CD4-positive, alpha-beta T cell treated with Interleukin-17A for 4 hours (primary cell): ENCODE measurements at regions not wholly inside any gene's neighbourhood (a gene's known extent, or its start where the extent isn't known, plus 50 kb on each side); places are given as distances from the start of the nearest gene placed in this dataset.

Source experiments
- DNase-seq: peaks from one replicate; pipeline ENCODE4 v3.0.0-alpha.2; 2020; ENCODE audit warnings: mixed read lengths

DNA sequence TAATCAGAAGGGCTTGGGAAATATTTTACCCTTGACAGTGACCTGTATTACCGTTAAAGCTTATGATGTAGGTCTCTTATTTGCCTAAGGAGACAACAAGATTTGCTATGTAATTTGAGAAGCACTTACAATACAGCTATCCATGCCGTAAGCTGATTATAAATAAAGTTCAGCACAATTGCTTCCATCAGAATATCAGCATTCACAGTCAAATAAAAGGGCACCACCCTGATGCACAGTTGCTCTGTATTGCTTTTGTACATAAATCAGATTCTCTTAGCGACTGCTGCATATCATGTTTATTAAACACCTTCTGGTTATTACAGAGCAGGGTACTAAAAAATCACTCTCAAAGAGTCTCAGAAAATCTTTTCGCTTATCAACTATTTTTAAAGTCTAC lies 67.3 kb upstream of the VRK1 start:
- no peak for DNase-seq

DNA sequence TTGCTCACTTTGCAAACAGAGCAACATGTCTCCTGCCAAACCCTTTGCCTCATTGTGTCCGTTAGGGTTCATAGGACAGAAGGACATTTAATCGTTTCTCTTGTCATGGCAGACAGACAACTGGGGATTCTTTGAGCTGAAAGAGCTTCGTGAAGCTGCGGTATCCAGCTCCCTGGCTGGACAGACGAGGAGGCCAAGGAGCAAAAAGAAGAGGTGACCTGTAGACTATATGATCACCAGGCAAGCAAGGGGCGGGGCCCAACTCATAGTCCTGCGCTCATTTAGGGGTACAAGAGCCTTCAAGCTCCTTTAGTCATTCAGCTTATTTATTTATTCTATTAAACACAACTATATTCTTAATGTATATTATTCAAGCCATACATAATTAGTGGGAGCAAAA lies 66.8 kb upstream of the VRK1 start:
- no peak for DNase-seq

DNA sequence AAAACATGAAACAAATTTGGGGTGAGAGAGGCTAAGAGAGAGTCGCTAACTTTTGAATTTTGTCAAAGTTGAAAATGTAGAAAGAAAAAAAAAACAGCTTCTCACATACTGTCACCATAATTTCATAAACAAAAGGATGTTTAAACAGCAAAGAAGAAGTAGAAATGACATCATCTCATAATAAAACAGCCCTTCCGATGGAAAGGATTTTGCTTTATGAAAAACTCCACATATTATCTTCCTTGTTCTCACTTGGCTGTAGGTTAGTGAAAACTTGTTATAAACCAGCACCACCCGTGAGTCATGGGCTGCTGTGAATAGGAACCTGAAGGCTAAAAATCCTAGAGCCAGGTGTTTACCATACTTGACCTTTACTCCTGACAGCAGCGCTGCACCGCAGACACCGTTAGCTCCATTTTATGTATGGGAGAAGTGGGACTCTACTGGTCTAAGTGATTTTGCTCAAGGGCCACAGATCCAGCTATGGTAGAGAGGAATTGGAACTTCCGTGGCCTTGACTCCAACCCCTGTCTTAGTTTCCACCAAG lies 63.0 kb upstream of the VRK1 start:
- no peak for DNase-seq

DNA sequence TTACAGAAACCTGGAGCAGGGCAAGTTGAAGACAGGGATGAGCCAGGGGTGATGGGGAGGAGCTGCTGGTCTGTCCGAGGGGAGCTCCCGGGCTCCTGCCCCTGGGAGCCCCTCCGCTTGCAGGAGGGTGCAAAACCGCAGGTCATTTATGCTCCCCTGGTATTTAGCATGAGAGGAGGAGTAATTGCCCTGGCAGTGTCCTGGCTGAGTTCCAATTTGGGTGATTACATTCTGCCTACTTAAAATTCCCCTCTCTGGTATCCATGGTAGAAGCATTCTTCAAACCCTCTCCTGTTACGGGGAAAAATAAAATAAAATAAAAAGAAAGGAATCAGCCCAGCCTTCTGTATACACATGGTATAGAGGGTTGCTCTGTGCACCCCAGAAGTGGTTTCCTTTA lies 61.7 kb upstream of the VRK1 start:
- no peak for DNase-seq

- no peak for DNase-seq
Measured at GRCh38 chr14:96736439-96736838, 60.7 kb upstream of the VRK1 start.

DNA sequence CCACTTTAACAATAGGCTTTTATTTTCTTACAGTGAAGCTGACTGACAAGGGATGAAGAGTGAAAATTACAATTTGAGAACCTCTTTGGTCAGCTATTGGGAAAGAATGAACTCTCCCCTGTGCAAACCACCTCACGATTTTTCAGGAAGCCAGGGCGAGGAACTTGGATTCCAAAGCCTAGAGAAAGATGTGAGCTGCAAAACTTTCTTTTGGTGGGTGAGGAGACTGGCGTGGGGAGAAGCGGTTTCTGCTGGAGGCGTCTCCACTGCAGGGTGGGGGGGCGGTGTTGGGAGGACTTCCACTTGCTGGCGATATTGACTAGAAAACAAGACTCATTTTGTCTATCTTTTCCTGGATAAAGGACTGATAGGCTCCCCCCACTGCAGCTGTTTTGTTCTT lies 59.3 kb upstream of the VRK1 start:
- peak; percentile 4 for DNase-seq

GRCh38 chr14:96739200-96739910 lies 57.8 kb upstream of the VRK1 start:
- no peak for DNase-seq

DNA sequence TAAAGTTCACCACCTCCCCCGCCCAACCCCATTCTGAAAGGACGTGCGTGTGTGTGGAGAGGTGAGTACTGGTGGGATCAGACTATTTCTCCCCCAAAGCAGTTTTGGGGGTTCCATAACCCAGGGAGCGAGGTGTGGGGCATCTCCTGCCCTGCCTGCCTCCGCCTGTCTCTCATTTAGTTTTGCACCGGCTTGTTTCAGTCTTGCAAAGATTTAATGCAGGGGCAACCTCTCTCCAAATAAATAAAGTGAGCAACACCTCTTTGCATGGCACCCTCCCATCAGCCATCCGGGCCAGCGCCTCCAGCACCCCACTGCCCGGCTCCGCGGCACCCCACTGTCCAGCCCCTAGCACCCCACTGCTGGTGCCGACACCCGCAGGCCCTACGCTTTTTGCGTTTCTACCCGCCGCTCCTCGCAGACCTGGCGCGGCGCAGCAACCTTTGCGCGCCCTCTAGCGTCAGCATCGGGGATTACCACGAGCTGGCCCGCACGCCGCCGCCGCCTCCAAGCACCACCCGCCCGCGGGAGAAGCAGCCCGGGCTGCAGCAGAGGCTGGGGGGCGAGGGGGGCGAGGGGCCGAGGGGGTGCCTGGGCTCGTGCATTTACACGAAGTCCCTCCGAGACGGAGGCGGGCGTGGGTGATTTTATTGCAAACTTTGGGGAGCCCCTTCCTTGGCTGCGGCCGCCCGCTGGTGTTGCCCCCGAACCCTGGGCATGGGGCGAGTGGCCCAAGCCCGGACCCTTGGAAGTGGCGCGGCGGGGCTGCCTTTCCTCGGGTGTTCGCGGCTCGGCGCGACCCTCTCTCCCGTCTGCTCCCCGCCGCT lies 55.8 kb upstream of the VRK1 start:
- peak; percentile 78 for DNase-seq

GRCh38 chr14:96744262-96744661 lies 52.9 kb upstream of the VRK1 start:
- DNase-seq = no peak

DNA sequence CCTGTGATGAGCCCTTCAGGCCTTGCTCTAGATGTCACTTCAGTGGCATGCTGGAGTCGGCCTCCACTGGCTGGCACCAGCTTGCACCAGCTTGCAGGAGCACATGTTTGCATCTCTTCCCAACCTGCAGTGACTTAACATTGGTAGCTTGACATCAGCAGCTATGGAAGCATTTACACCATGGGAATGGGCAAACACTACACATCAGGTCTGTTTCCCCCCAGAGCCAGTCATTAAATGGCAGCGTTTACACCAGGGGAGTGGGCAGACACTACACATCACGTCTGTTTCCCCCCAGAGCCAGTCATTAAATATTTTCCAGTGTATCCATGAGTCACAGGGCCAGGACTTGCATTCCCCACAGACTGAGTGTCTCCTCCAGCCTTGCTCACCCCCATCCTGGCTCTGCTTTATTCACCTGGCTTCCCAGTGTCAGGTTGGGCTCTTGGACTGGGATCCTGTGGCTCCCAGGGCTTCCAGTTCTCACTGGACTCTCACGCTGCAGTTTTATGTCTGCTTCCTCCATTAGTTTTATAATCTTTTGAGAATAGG lies 51.6 kb upstream of the VRK1 start:
- DNase-seq = no peak

DNA sequence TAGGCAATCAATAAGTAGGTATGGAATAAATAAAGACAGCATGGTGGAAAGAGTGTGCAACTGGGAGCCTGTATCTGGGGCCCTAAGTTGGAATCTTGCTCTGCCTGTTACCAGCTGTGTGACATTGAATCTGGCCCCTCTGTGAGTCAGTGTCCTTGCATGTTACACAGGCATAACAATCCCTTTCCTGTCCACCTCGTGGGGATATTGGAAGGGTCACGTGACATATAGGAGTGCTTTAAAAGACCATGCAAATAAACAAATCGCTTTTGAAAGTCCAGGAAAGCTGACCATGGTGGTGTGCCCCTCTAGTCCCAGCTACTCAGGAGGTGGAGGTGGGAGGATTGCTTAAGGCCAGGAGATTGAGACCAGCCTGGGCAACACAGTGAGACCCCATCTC lies 51.1 kb upstream of the VRK1 start:
- no peak for DNase-seq

- no peak for DNase-seq
Measured at GRCh38 chr14:96747006-96747405, 50.2 kb upstream of the VRK1 start.
